Mammary epithelial cell (primary cell): ENCODE measurements at regions not wholly inside any gene's neighbourhood (a gene's known extent, or its start where the extent isn't known, plus 50 kb on each side); places are given as distances from the start of the nearest gene placed in this dataset.

Experiments used
- CTCF ChIP-seq, 2 donors: IDR thresholded peaks in 1 of 2; conservative IDR thresholded peaks in 1 of 2; 2 replicates each; pipeline ENCODE4 v1.5.1; 2011 to 2012; ENCODE audit warnings: inconsistent platforms in 2 of 2, low read length in 2 of 2, mild to moderate bottlenecking in 2 of 2, control low read depth in 1 of 2, low read depth in 1 of 2; ENCODE audit not compliant: insufficient read depth in 1 of 2; ENCODE audit errors: extremely low read depth in 1 of 2
- EZH2 ChIP-seq: IDR thresholded peaks from 2 replicates; pipeline ENCODE4 v1.6.1; 2012; ENCODE audit warnings: low read length, inconsistent platforms, borderline replicate concordance

- no peak for TF ChIP-seq EZH2
- TF ChIP-seq CTCF (conservative IDR thresholded peaks at IDR 0.05 in 1 of 2, IDR thresholded peaks at IDR 0.05 in 1 of 2; ENCODE audit: extremely low read depth in 1 of 2, insufficient read depth in 1 of 2, low read depth in 1 of 2, low read length in 2 of 2), result no peak
These were observed 814.5 kb downstream of the KCNJ18 start for GRCh38 chr17:22506861-22507260.
